GM12891 (cell line): ENCODE measurements at regions not wholly inside any gene's neighbourhood (a gene's known extent, or its start where the extent isn't known, plus 50 kb on each side); places are given as distances from the start of the nearest gene placed in this dataset.
"Not testable (repeated sequence)": the region's sequence is repeated elsewhere in the genome, so short reads cannot be mapped to it uniquely, and the experiment has no call there.

Source experiments
- DNase-seq: peaks from one replicate; pipeline ENCODE4 v3.0.0; 2011; ENCODE audit warnings: low spot score; ENCODE audit not compliant: insufficient read length
- FAIRE-seq: peaks from 2 replicates; lab custom pipeline; 2011; peaks lifted over from hg19 to GRCh38; lab: Jason Lieb, UNC
- PAX5 ChIP-seq: IDR thresholded peaks from 2 replicates; pipeline ENCODE4 v1.6.1; 2011; ENCODE audit warnings: low read length, moderate library complexity, mild to moderate bottlenecking; ENCODE audit not compliant: insufficient read depth, severe bottlenecking
- POLR2A ChIP-seq: IDR thresholded peaks from 2 replicates; pipeline ENCODE4 v1.6.1; 2011; ENCODE audit warnings: low read depth, low read length, control low read depth
- POLR2AphosphoS5 ChIP-seq: IDR thresholded peaks from 2 replicates; pipeline ENCODE4 v1.6.1; 2011; ENCODE audit warnings: low read depth, low read length, control low read depth
- POU2F2 ChIP-seq: IDR thresholded peaks from 2 replicates; pipeline ENCODE4 v1.6.1; 2011; ENCODE audit warnings: low read depth, mild to moderate bottlenecking, control low read depth, low read length, moderate library complexity
- SPI1 ChIP-seq: IDR thresholded peaks from 2 replicates; pipeline ENCODE4 v1.6.1; 2011; ENCODE audit warnings: low read depth, low read length, control low read depth
- TAF1 ChIP-seq: IDR thresholded peaks from 2 replicates; pipeline ENCODE4 v1.6.1; 2011; ENCODE audit warnings: low read depth, low read length, control low read depth

DNA sequence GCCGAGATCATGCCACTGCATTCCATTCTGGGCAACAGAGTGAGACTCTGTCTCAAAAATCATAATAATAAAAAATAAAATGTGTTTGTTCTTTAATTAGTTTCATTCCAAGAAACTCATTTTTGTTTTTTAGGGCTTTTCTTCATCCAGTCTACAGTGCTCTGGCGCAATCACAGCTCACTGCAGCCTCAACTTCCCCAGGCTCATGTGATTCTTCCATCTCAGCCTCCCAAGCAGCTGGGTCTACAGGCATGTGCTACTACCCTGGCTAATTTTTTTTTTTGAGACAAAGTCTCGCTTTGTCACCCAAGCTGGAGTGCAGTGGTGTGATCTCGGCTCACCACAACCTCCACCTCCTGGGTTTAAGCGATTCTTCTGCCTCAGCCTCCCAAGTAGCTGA, 143.6 kb upstream of the JARID2 start:
- DNase-seq (no peak), FAIRE-seq (no peak)
- TF ChIP-seq PAX5 = no peak
- no peak for TF ChIP-seq POLR2A
- TF ChIP-seq SPI1 = no peak
- no peak for TF ChIP-seq TAF1
- TF ChIP-seq POLR2AphosphoS5 = no peak
- no peak for TF ChIP-seq POU2F2

DNA sequence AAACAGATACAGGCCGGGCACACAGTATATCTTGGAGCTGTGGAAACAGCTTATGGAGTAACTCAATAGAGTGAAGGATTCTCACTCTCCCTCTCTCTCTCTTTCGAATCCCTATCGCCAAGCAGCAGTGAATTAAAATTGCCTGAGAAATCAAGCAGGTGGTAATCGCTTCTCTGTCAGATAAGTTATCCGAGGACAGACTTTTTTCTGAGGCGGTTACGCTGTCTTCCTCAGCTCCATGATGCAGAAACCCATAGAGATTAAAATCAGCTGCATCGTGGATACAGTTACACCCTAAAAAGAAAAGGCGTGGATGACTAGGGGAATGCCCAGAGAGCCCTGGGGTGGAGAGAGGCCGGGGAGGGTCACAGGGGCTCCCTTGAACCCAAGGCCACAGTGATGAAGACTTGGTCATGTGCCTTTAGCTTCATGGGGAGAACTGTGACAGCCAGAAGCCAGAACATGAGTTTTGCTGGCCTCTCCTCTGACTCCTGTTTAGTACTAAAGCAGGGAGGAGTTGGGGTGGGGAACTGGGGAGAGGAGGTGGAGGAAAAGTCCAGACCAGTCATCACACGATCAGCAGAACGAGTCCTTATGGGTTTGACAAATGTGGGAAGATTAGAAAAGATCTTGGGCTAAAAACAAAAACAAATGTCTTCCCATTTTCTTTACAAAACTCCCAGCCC, 138.8 kb upstream of the JARID2 start:
- DNase-seq = no peak
- TF ChIP-seq SPI1 = no peak
- TF ChIP-seq POLR2A = no peak
- TF ChIP-seq TAF1 = no peak
- TF ChIP-seq POU2F2 = no peak
- no peak for TF ChIP-seq PAX5
- TF ChIP-seq POLR2AphosphoS5 = no peak
- FAIRE-seq = no peak

DNA sequence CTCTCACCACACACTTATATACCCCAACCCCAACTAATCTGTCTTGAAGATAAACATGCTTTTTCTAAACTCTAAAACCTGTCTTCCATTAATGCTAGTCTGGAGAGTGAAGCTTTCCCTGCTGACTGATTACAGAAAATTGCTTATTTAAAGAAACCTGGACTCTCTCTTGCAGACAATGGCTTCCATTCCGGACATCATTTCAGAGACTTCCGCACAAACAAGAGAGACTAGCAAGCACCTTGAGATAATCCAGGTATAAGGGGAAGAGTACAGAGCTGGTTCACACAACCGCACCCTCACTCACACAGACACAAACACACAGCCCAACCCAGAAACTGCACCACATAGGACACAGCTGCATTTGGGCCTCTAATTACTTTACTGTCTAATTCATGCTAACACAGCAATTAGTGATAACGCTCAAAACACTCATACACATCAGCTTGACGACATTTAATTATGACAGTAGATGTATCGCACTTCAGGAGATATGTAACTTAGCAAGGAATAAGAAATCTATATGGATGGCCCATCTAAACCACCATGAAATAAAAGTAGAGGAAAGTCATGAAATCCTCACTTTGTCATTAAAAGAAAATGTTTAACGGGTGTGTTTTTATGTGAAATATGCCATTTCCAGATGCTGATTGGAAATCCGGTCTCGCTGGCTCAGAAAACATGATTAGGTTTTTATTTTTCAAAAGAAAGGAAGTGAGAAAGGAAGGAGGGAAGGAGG, 138.1 kb upstream of the JARID2 start:
- no peak for TF ChIP-seq POLR2A
- no peak for TF ChIP-seq PAX5
- DNase-seq (no peak), FAIRE-seq (no peak)

DNA sequence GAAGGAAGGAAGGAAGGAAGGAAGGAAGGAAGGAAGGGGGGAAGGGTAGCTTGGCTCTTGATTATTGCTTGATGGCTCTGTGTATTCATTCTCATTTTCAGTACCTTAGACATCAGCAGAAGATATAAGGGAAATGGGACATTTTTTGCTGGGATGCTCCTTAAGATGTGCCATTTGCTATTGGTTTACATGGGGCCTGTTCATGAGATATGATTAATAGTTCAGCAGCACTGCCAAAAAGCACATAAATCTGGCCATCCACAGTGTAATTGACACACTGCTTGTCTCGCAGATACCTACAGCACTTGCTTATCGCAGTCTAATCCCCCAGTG, 137.5 kb upstream of the JARID2 start:
- TF ChIP-seq POLR2A (no peak), POU2F2 (no peak), PAX5 (no peak), POLR2AphosphoS5 (no peak), SPI1 (no peak), TAF1 (no peak)
- no peak for DNase-seq
- FAIRE-seq = no peak

DNA sequence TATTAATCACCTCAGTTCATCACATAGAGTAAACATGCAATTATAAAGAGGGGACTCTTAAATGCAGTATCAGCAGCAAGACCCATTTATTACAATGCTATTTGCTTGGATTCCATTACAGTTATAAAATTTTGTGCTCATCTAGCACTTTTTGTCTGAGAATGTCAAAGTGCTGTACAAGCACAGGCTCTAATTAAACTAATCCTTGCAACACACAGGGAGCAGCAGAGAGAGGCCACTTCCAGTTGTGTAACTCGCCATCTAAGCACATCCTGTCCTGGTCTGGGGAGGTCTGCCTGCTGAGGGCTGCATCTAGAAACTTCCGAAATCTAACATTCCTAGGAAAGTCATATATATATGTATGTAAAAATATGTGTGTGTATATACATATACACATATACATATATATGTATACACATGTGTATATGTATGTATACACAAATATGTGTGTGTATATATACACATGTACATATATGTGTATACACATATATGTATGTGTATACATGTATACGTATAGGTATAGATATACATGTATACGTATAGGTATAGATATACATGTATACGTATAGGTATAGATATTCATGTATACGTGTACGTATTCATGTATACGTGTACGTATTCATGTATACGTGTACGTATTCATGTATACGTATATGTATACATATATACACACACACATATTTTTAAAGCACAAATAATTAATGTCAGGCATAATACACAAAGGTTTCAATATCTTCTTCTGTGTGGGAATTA, 136.4 kb upstream of the JARID2 start:
- TF ChIP-seq PAX5 = no peak
- TF ChIP-seq POLR2A = no peak
- TF ChIP-seq TAF1 = no peak
- no peak for TF ChIP-seq POLR2AphosphoS5
- FAIRE-seq = no peak
- no peak for DNase-seq

DNA sequence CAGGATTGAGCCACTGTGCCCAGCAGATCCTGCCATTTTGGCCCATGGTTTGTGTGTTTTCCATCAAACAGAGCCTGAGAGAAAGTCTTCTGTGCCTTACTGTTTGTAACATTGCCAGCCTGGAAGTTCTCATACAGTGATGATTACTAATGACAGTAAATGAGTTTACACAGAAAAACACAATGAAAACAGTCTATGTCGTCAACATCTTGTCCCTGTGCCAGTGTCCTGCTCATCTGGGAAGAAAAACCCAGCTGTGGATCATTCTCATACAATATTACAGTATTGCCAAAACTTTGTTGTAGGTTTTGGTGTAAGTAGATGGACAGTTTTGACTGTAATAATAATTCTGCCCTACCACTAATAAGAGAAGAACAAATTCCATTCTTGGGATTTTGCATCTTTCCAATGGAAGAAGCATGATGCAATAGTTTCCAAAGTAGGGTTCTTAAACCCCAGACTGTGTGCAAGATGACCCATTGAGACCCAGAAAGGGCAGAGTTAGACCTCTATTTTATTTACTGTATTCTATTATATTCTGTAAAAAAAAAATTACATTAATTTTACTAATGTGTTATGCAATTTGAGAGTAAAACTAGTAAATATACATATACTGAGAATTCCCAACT, 135.0 kb upstream of the JARID2 start:
- no peak for DNase-seq
- no peak for FAIRE-seq
- TF ChIP-seq POU2F2 (no peak), SPI1 (no peak), POLR2AphosphoS5 (no peak), POLR2A (no peak), TAF1 (no peak), PAX5 (no peak)

DNA sequence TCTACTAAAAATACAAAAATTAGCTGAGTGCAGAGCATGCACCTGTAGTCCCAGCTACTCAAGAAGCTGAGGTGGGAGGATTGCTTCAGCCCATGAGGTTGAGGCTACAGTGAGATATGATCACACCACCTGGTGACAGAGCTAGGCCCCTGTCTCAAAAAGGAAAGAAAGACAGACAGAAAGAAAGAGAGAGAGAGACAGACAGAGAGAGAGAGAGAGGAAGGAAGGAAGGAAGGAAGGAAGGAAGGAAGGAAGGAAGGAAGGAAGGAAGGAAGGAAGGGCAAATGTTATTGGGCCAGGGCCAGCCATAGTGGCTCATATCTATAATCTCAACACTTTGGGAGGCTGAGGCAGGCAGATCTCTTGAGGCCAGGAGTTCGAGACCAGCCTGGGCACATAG, 134.3 kb upstream of the JARID2 start:
- not testable (repeated sequence) for FAIRE-seq, DNase-seq

DNA sequence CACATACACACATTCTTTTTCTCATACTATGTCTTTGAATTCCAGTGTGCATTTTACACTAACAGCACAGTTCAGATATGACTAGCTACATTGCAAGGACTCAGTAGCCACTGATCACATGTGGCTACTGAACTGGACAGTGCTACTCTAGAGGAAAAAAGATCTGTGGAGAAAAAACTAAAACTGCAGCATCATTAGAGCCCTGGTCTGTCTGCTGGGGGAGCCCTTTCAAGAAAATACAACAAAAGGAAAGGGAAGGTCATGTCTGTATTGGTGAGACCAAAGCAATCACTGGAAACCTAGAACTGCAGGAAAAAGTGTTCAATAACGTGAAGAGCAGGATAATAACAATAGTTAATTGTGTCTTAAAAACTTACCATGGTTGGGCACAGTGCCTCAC, 132.3 kb upstream of the JARID2 start:
- DNase-seq (no peak), FAIRE-seq (no peak)
- no peak for TF ChIP-seq POLR2A
- no peak for TF ChIP-seq POLR2AphosphoS5
- no peak for TF ChIP-seq SPI1
- no peak for TF ChIP-seq POU2F2
- TF ChIP-seq TAF1 = no peak
- no peak for TF ChIP-seq PAX5

DNA sequence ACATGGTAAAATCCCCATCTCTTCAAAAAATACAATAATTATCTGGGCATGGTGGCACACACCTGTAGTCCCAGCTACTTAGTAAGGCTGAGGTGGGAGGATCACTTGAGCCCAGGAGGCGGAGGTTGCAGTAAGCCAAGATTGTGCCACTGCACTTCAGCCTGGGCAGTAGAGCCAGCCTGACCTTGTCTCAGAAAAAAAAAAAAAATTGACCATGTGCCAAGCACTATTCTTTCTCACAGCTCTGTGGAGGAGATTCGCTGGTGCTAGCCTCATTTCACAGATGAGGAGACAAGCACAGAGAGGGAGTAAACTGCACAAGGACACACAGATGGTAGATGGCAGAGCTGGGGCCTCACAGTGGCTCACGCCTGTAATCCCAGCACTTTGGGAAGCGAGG, 131.8 kb upstream of the JARID2 start:
- FAIRE-seq = no peak

More for the DNA sequence above, 131.8 kb upstream of the JARID2 start:
- TF ChIP-seq POU2F2 (no peak), POLR2A (no peak), PAX5 (no peak), SPI1 (no peak), POLR2AphosphoS5 (no peak), TAF1 (no peak)
- DNase-seq = no peak
